ENCODE measurements at regions not wholly inside any gene's neighbourhood (a gene's known extent, or its start where the extent isn't known, plus 50 kb on each side); places are given as distances from the start of the nearest gene placed in this dataset.

- DNase-seq (ENCODE audit: low read depth in 3 of 3): no peak
Measured at GRCh38 chr1:108050911-108051629, 86.1 kb upstream of the VAV3 start.

DNA sequence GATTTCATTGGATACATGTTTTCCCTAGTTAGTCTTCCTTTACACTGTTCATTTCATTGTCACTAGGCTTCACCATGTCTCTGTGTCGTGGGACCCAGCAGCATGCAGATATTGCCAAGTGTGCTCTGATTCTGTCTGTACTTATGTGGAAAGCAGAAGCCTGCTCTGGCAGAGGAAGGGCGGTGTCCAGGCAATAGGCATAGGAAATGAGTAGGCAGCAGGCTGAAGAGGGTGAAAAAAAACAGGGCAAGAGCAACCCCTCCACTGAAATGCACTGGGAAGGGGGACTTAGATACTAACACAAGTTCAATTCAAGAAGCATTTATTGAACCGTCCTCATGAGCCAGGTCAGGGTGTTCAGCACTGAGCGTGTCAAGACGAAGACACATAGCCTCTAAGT is 85.2 kb upstream of the VAV3 start:
- no peak for DNase-seq (ENCODE audit: low read depth in 3 of 3)

DNA sequence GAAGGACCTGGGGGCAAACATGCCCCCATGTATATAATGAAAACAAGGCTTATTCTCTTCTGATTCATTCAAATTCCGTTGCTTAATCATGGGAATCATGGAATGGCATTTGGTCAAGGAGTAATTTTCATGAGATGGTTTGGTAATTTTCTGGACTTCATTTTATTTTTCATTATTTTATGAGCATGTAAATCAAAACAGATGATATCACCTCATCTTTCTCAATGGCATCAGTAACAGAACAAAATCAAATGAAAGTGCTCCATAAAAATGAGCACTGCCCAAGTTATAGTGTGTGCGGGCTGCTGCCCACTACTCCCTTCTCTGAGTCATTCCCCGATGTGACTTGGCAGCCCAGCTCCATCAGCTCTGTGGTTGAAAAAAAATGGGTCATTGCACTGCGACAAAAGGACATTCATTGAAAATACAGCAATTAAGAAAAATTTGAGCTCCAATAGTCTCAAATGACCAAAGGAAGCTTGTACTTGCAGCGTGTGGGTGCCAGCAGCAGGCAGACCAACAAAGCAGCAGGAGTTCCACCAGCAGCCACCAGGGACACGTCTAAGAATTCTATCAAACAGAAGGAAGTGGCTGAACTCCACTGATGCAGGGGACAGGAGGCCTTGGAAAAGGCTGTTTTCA is 84.3 kb upstream of the VAV3 start:
- peak in 1 of 3 donors; percentile 9 for DNase-seq (ENCODE audit: low read depth in 3 of 3)

- no peak for DNase-seq (ENCODE audit: low read depth in 3 of 3)
Measured at GRCh38 chr1:108048301-108049177, 83.6 kb upstream of the VAV3 start.

DNA sequence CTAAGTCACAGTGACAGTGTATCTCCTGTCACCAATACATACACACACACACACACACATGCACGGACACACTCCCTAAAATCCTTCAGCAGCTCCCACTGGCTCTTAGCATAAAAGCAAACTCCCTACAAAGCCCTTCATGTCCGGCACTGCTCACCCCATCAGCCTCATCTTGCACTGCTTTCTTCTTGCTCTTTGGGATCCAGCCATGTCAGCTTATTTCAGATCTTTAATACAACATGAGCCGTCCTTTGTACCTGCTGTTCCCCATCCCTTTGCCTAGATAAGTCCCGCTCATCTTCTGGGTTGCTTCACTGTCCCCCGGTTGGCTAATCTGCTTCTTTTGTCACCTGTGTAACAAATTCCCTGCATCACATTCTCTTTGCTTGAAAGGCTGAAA is 82.1 kb upstream of the VAV3 start:
- DNase-seq (ENCODE audit: low read depth in 3 of 3): no peak

- DNase-seq (ENCODE audit: low read depth in 3 of 3): no peak
Measured at GRCh38 chr1:108046026-108046425, 81.0 kb upstream of the VAV3 start.

GRCh38 chr1:108045460-108045859 is 80.5 kb upstream of the VAV3 start:
- no peak for DNase-seq (ENCODE audit: low read depth in 3 of 3)

DNA sequence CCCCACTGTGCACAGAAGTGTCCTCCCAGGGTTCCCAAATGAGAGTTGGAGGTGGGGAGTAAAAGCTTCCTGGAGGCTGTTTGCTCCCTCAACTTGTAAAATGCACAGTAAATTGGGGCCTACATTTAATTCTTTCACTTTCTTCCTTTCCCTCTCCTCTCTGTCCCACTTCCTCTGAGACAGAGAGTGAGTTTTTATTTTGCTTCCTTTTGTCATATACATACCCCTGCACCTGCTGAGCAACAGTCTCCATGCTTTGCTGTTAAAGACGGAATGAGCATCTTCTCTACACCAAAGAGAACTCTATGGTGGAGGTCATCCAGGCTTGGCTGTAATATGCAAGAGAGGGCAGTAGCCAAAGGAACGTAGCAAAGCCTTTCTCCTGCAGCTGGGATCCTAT is 79.3 kb upstream of the VAV3 start:
- no peak for DNase-seq (ENCODE audit: low read depth in 3 of 3)

GRCh38 chr1:108043707-108044106 is 78.7 kb upstream of the VAV3 start:
- DNase-seq (ENCODE audit: low read depth in 3 of 3): no peak

DNA sequence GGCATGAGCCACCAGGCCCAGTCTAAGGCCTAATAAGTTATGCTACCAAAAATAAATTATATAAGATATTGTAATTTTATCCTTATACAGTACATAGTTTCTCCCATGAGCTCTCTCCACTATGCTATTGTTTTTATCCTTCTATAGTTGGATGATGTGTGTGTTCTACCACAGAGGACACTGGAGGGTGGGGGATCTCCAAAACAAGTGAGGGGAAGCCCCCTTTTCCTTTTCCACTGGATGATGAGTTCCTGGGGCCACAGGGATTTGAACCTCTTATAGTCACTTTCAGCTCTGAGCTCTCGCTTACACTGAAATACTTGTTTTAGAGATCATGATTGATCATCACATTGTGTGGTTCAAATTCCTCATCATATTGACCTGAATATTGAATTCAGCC is 77.6 kb upstream of the VAV3 start:
- DNase-seq (ENCODE audit: low read depth in 3 of 3): no peak

GRCh38 chr1:108041360-108042142 is 76.6 kb upstream of the VAV3 start:
- no peak for DNase-seq (ENCODE audit: low read depth in 3 of 3)

- no peak for DNase-seq (ENCODE audit: low read depth in 3 of 3)
Measured at GRCh38 chr1:108038653-108039236, 73.8 kb upstream of the VAV3 start.

DNA sequence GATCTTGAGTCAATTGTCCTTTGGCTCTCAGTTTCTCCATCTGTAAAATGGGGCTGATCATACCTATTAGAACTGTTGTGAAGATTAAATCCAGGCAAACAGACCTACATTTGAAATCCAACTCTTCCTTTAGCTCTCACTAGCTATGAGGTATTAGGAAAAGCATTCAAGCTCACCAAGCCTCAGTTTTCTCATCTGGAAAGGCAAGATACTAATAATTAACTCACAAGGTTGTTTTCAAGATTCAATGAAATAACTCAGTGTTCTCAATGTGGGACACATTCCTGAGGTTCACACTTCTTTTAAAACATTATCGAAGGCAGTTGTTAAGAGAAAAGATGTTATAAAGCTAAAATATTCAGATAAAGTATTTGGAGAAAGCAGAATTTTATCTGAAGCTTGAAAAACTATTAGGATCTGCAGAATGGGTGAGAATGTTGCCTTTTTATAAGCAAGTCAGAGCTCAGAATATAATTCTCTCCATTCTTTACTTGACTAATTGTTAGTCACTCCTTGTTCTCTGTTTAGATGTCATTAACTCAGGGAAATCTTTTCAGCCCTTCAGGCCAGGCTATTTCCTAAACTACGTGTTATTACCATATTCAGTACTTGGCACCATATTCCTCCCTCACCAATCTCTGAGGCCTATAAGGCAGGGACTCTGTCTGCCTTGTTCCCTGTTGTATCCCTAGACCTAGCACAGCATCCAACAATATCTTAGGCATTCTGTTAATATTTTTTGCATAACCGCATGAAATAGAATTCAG is 72.0 kb upstream of the VAV3 start:
- no peak for DNase-seq (ENCODE audit: low read depth in 3 of 3)

DNA sequence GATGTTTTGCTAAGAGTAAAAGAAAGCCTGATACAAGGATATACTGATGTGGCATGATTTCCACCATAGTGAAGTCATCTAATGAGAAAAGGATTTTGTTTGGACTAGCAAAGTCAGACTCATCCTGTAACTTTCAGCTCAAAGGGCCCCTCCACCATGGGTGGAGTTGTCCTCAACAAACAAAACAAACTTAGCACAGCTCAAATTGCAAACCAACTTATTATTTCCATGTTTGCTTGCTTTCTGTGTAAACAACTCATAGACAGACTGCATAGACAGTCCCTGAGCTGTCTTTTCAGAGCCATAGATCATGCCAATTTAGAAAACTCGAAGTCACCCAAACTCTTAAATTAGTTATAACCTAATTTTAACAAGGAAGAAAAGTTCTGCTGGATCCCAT is 69.4 kb upstream of the VAV3 start:
- no peak for DNase-seq (ENCODE audit: low read depth in 3 of 3)

DNA sequence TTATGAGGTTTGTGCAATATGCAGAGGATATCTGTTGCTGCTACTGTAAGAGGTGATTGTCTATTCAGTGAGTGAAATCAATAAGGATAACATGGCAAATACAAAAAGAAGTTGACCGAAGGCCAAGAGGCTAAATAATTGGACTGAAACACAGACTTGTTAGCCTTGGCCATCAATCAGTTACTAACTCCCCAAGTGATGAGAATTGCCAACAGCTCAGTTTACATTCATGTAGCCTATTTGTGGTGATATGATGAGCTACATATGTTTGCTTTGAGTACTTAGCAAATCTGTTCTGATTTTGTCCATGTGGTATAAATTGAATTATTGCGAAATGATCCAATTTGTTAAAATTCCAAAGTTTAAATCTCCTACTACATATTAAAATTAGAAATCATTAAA is 68.6 kb upstream of the VAV3 start:
- no peak for DNase-seq (ENCODE audit: low read depth in 3 of 3)

GRCh38 chr1:108028841-108029388 is 63.9 kb upstream of the VAV3 start:
- DNase-seq (ENCODE audit: low read depth in 3 of 3): no peak

GRCh38 chr1:108027389-108027788 is 62.4 kb upstream of the VAV3 start:
- DNase-seq (ENCODE audit: low read depth in 3 of 3): no peak

- DNase-seq (ENCODE audit: low read depth in 3 of 3): no peak
Measured at GRCh38 chr1:108017698-108018097, 52.7 kb upstream of the VAV3 start.

DNA sequence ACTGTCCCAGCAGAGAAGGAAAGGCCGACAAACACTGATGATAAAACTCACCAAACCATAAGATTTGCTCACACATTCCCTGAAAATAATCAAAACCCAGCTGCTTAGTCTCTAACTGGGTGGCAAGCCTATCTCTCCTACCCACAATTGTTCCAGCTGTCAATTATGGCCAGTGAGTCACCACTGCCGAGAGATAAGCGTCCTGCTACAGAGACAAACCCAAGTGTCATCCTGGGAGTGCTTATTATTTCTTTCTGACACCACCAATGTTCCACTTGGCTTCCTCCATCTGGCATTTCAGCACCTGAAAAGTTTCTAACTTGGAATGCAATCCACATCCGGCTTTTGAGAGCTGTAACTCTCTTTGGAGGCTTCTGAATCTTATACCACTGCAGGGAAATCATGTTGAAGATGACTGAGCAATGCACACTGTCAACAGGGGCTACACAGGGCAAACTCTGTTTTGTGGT is 51.5 kb upstream of the VAV3 start:
- DNase-seq (ENCODE audit: low read depth in 3 of 3): no peak
